Large intestine (tissue), 3 donors: ENCODE measurements at regions not wholly inside any gene's neighbourhood (a gene's known extent, or its start where the extent isn't known, plus 50 kb on each side); places are given as distances from the start of the nearest gene placed in this dataset.
"Not testable (repeated sequence)": the region's sequence is repeated elsewhere in the genome, so short reads cannot be mapped to it uniquely, and the experiment has no call there.

ENCODE experiments used
- DNase-seq, 2 donors: peaks; one replicate each; pipeline versions ENCODE4 v3.0.0 to v3.0.0-alpha.2; 2013
- H3K27ac ChIP-seq: one replicate; pipeline ENCODE4 v1.5.1; 2013; ENCODE audit warnings: low read length
- H3K27me3 ChIP-seq: 2 replicates; pipeline ENCODE4 v1.6.1; 2013; ENCODE audit warnings: low read length; ENCODE audit not compliant: control insufficient read depth, insufficient read depth
- H3K36me3 ChIP-seq: 2 replicates; pipeline ENCODE4 v1.6.1; 2013; ENCODE audit warnings: low read length; ENCODE audit not compliant: control insufficient read depth, insufficient read depth
- H3K4me1 ChIP-seq: one replicate; pipeline ENCODE4 v1.6.1; 2013; ENCODE audit warnings: low read length; ENCODE audit not compliant: control insufficient read depth, insufficient read depth
- H3K4me3 ChIP-seq: one replicate; pipeline ENCODE4 v1.5.1; 2013; ENCODE audit warnings: low read length
- H3K9me3 ChIP-seq: one replicate; pipeline ENCODE4 v1.6.1; 2013; ENCODE audit warnings: mild to moderate bottlenecking, low read depth, low read length, moderate library complexity; ENCODE audit not compliant: control insufficient read depth
- WGBS: methylation state at CpG from one replicate; pipeline ENCODE4 v1.1.5; 2013; ENCODE audit warnings: low lambda C conversion rate; ENCODE audit not compliant: insufficient coverage; 5-methylcytosine and 5-hydroxymethylcytosine counted together

- no peaks in the 10 kb centered on the region for H3K9me3 ChIP-seq
- no peak overlapping the region for H3K4me3 ChIP-seq
- no peak overlapping the region for H3K27ac ChIP-seq
- H3K27me3 ChIP-seq, result no peaks in the 10 kb centered on the region
- no peaks in the 10 kb centered on the region for H3K4me1 ChIP-seq
- DNase-seq, result no peak
- no peaks in the 10 kb centered on the region for H3K36me3 ChIP-seq
Observed at GRCh38 chr3:148513096-148513543, 184.6 kb upstream of the AGTR1 start.

DNA sequence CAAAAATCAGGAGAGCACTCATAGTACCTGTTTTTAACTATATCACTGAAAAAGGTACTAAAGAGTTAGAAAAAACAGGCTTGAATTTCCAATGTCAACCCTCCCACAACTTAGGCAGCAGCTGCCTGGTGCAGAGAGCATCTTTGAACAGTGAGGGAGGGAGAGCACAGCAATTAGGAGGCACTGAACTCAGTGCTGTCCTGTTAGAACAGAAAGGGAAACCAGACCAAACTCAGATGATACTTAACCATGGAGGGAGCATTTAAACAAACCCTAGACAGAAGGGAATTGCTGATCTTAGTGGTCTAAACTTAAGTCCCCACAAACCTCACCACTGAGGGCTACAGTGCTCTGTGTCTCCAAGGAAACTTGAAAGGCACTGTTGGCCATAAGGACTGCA lies 179.2 kb upstream of the AGTR1 start:
- no peak for DNase-seq
- H3K27me3 ChIP-seq, result no peaks in the 10 kb centered on the region
- no peaks in the 10 kb centered on the region for H3K9me3 ChIP-seq
- H3K36me3 ChIP-seq, result no peaks in the 10 kb centered on the region
- H3K4me1 ChIP-seq, result no peaks in the 10 kb centered on the region
- no peak overlapping the region for H3K4me3 ChIP-seq
- no peak overlapping the region for H3K27ac ChIP-seq

DNA sequence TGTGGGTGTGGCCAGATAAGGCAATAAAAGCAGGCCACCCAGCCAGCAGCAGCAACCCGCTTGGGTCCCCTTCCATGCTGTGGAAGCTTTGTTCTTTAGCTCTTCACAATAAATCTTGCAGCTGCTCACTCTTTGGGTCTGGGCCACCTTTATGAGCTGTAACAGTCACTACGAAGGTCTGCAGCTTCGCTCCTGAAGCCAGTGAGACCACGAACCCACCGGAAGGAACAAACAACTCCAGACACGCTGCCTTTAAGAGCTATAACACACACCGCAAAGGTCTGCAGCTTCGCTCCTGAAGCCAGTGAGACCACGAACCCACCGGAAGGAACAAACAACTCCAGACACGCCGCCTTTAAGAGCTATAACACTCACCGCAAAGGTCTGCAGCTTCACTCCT lies 172.1 kb upstream of the AGTR1 start:
- no CpG with 5 or more reads among the region's 13 CpGs for WGBS
- not testable (repeated sequence) for H3K36me3 ChIP-seq, DNase-seq, H3K4me1 ChIP-seq, H3K27ac ChIP-seq, H3K27me3 ChIP-seq, H3K4me3 ChIP-seq, H3K9me3 ChIP-seq

DNA sequence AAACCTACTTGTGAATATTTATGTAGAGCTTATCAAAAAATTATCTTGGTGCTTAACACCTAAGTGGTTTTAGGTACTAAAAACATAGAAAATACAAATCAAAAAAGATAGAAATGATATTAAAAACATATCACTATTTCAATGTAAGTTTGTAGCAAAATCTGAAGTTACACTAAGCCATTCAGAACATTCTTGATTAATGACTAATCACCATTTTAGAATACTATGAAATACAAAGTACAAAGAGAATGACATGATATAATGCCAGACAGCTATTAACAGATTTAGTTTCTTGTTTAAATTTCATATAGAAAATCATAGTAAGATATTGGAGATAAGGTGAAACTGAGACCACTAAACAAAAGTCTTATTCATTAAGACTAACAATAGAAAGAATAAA lies 169.7 kb upstream of the AGTR1 start:
- DNase-seq, result no peak
- no peak overlapping the region for H3K4me3 ChIP-seq
- H3K27ac ChIP-seq, result no peak overlapping the region
- no peaks in the 10 kb centered on the region for H3K9me3 ChIP-seq
- no peaks in the 10 kb centered on the region for H3K4me1 ChIP-seq
- no peaks in the 10 kb centered on the region for H3K36me3 ChIP-seq
- no peaks in the 10 kb centered on the region for H3K27me3 ChIP-seq

DNA sequence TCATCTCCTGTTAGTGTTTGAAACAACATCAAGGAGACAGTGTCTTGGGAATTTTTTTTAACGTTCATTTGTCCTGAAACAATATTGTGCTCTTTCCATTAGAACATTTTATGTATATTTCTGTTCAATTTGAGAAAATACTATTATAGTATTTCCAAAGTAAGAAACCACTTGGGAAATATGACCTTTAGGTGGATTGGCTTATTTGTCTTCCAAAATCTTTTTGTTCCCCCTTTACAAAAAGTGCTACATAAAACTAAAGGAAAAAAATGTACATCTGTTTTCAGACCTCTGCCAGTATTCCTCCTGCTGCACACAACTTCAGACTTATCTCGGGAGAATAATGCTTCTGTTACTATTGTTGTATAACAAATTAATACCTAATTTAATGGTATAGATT lies 165.9 kb upstream of the AGTR1 start:
- no peaks in the 10 kb centered on the region for H3K27me3 ChIP-seq
- 100% methylated on average over 1 of the region's 2 CpGs for WGBS
- H3K9me3 ChIP-seq, result no peaks in the 10 kb centered on the region
- H3K4me1 ChIP-seq, result peaks cover 5% of the 10 kb centered on the region
- no peak overlapping the region for H3K4me3 ChIP-seq
- no peak overlapping the region for H3K27ac ChIP-seq
- H3K36me3 ChIP-seq, result no peaks in the 10 kb centered on the region
- no peak for DNase-seq

- WGBS, result no CpG with 5 or more reads among the region's 2 CpGs
- H3K4me3 ChIP-seq, result no peak overlapping the region
Observed at GRCh38 chr3:148532326-148532725, 165.4 kb upstream of the AGTR1 start.

DNA sequence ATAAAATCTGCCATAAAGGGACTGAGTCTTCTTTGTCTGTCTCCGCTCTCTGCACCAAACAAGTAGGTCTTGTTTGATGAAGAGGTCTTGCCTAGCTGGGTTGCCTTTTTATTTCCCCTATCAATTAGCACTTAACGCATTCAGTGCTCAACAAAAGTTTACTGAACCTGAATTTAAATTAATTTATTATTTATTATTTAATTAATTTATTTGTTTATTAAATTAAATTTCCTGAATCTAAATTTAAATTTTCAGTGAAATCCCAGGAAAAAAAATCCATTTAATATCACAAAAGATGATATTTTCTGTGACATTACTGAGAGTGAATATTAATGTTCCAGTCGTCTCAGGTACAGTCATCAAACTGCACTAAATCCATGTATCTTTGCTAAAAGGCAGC lies 164.9 kb upstream of the AGTR1 start:
- DNase-seq, result no peak
- Histone ChIP-seq H3K4me3 (no peak overlapping the region), H3K27ac (no peak overlapping the region), H3K9me3 (no peaks in the 10 kb centered on the region), H3K27me3 (no peaks in the 10 kb centered on the region), H3K36me3 (no peaks in the 10 kb centered on the region), H3K4me1 (peaks cover 5% of the 10 kb centered on the region)
- WGBS, result 100% methylated on average over 2 of the region's 3 CpGs

More at GRCh38 chr3:148532326-148532725, 165.4 kb upstream of the AGTR1 start:
- H3K9me3 ChIP-seq, result no peaks in the 10 kb centered on the region
- H3K4me1 ChIP-seq, result peaks cover 5% of the 10 kb centered on the region
- H3K36me3 ChIP-seq, result no peaks in the 10 kb centered on the region
- H3K27me3 ChIP-seq, result no peaks in the 10 kb centered on the region
- no peak overlapping the region for H3K27ac ChIP-seq
- DNase-seq, result peak in 1 of 2 donors; percentile 30

DNA sequence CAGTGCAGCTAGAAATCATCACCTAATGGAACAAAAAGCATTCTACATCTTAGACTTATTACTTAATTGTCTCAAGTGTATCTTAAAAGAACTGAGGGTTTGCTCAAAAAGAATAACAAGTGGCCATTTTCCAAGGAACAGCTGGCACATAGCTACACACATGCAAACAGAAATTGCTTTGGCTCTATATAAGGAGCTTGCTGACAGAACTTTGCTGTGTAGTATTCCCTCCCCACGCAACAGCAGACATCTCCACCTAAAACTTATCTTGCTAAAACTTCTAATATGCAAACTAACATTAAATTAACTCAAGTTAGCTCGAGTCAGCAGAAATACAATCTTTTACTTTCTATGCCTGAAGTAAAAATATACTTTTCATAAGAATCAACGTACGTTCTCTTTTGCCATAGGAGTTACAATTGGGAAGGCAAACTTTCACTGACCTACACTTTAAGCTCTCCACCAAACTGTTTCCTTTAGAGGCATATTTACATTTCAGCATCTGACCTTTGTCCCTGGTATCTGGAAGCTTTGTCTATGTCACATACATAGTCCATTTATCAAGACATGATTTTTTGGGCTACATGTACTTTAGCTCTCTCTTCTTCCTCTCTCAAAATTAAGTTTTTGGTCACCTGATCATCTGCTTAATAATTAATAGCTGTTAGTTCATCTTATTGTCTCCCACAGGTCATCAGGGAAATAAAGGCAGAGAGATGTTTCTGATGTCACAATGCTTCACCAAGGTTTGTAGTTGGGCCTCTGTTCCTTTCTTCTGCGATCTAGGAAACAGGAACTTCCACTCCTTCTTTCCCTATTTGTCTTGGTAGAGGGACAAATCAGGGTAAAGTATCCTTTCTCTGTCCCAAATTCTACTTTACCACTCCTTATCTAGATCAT lies 163.4 kb upstream of the AGTR1 start:
- H3K4me1 ChIP-seq, result peaks cover 5% of the 10 kb centered on the region
- peak in 1 of 2 donors; percentile 29 for DNase-seq
- H3K9me3 ChIP-seq, result no peaks in the 10 kb centered on the region
- no peaks in the 10 kb centered on the region for H3K27me3 ChIP-seq
- no peak overlapping the region for H3K4me3 ChIP-seq
- no peaks in the 10 kb centered on the region for H3K36me3 ChIP-seq
- 90% methylated on average over 3 of the region's 5 CpGs for WGBS
- H3K27ac ChIP-seq, result no peak overlapping the region

DNA sequence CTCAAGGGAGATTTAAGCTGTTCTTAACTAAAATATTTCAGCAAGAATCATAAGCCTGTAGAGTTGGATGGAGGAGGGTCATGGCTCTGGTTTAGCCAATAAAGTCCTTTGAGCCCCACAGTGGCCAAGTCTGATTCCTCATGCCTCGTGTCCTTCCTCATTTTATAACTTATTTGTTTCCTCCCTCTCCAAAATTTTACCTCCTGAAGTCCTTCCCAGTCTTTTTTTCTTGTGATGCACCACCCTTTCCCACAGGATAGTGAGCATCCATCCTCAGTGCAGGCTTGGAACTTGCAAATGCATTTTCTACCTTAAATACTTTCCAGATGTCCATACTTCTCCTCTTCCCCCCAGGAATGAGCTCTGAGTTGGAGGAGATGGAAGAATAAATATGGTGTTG lies 162.7 kb upstream of the AGTR1 start:
- 83% methylated on average over 1 of the region's 1 CpG for WGBS
- H3K27me3 ChIP-seq, result no peaks in the 10 kb centered on the region
- no peak for DNase-seq

DNA sequence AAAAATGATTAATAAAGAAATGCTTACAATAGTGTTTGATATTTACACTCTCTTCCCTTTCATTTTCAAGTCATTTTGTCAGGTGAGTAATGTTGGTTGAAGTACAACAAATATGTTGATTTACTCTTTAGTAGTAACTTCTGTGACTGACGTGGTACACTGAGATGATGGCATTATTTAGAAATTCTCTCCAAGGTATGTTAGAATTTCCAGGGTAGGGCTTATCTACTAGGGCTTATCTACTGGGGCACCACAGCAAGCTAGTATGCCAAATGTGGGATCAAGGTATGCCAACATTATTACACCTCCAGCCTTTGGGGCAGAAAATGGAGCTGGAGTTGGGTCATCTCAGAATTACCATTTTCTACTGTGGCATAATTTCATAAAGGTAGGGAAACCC lies 157.4 kb upstream of the AGTR1 start:
- Histone ChIP-seq H3K9me3 (no peaks in the 10 kb centered on the region), H3K27me3 (no peaks in the 10 kb centered on the region), H3K36me3 (no peaks in the 10 kb centered on the region), H3K4me3 (no peak overlapping the region), H3K4me1 (no peaks in the 10 kb centered on the region), H3K27ac (no peak overlapping the region)
- WGBS, result no CpG with 5 or more reads among the region's 1 CpG
- no peak for DNase-seq

More for the DNA sequence above, 162.7 kb upstream of the AGTR1 start:
- H3K36me3 ChIP-seq, result no peaks in the 10 kb centered on the region
- no peak overlapping the region for H3K27ac ChIP-seq
- no peak overlapping the region for H3K4me3 ChIP-seq
- peaks cover 5% of the 10 kb centered on the region for H3K4me1 ChIP-seq
- no peaks in the 10 kb centered on the region for H3K9me3 ChIP-seq

DNA sequence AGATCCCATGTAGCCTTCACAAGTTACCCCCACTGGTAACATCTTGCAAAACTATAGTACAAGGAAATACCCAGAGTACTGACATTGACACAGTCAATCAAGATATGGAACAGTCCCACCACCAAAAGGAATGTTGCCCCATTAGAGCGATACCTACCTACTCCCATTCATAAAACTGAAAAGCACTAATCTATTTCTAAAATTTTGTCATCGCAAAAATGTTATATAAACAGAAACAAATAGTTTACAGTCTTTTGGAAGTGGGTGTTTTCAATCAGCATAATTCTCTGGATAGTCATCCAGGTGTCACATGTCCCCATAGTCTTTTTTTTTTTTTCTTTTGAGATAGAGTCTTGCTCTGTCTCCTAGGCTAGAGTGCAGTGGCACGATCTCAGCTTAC lies 156.9 kb upstream of the AGTR1 start:
- DNase-seq, result no peak
- Histone ChIP-seq H3K27ac (no peak overlapping the region), H3K9me3 (no peaks in the 10 kb centered on the region), H3K27me3 (no peaks in the 10 kb centered on the region), H3K36me3 (no peaks in the 10 kb centered on the region), H3K4me3 (no peak overlapping the region), H3K4me1 (no peaks in the 10 kb centered on the region)
- WGBS, result 100% methylated on average over 2 of the region's 3 CpGs
